ENCODE measurements at regions not wholly inside any gene's neighbourhood (a gene's known extent, or its start where the extent isn't known, plus 50 kb on each side); places are given as distances from the start of the nearest gene placed in this dataset.

- DNase-seq, result no peak
Measured at GRCh38 chr13:67752759-67753158, 522.6 kb upstream of the PCDH9 start.

- DNase-seq, result no peak
Measured at GRCh38 chr13:67742478-67742877, 512.3 kb upstream of the PCDH9 start.

GRCh38 chr13:67740871-67741535 lies 510.9 kb upstream of the PCDH9 start:
- no peak for DNase-seq

- no peak for DNase-seq
Measured at GRCh38 chr13:67736646-67737420, 506.7 kb upstream of the PCDH9 start.

GRCh38 chr13:67735651-67736050 lies 505.5 kb upstream of the PCDH9 start:
- no peak for DNase-seq

GRCh38 chr13:67726979-67727378 lies 496.8 kb upstream of the PCDH9 start:
- no peak for DNase-seq

- no peak for DNase-seq
Measured at GRCh38 chr13:67725999-67726398, 495.9 kb upstream of the PCDH9 start.

GRCh38 chr13:67713571-67713970 lies 483.4 kb upstream of the PCDH9 start:
- DNase-seq, result no peak

GRCh38 chr13:67696775-67697174 lies 466.6 kb upstream of the PCDH9 start:
- DNase-seq, result no peak

GRCh38 chr13:67664502-67664901 lies 434.4 kb upstream of the PCDH9 start:
- no peak for DNase-seq

GRCh38 chr13:67662997-67663396 lies 432.9 kb upstream of the PCDH9 start:
- no peak for DNase-seq

- no peak for DNase-seq
Measured at GRCh38 chr13:67652887-67653286, 422.8 kb upstream of the PCDH9 start.

- no peak for DNase-seq
Measured at GRCh38 chr13:67651908-67652465, 421.9 kb upstream of the PCDH9 start.

GRCh38 chr13:67650471-67650870 lies 420.3 kb upstream of the PCDH9 start:
- DNase-seq, result no peak

GRCh38 chr13:67645874-67646467 lies 415.8 kb upstream of the PCDH9 start:
- no peak for DNase-seq

- DNase-seq, result no peak
Measured at GRCh38 chr13:67643516-67644055, 413.4 kb upstream of the PCDH9 start.

- no peak for DNase-seq
Measured at GRCh38 chr13:67642657-67643056, 412.5 kb upstream of the PCDH9 start.

GRCh38 chr13:67635754-67636153 lies 405.6 kb upstream of the PCDH9 start:
- no peak for DNase-seq

- DNase-seq, result no peak
Measured at GRCh38 chr13:67632590-67632989, 402.5 kb upstream of the PCDH9 start.

- no peak for DNase-seq
Measured at GRCh38 chr13:67630640-67631039, 400.5 kb upstream of the PCDH9 start.

GRCh38 chr13:67623630-67624029 lies 393.5 kb upstream of the PCDH9 start:
- DNase-seq, result no peak

GRCh38 chr13:67620665-67621064 lies 390.5 kb upstream of the PCDH9 start:
- DNase-seq, result no peak

- no peak for DNase-seq
Measured at GRCh38 chr13:67619995-67620380, 389.9 kb upstream of the PCDH9 start.

All from SHP77 treated with DMSO at 0.1 percent for 48 hours (cell line).